Endothelial cell of umbilical vein (primary cell): ENCODE measurements at regions not wholly inside any gene's neighbourhood (a gene's known extent, or its start where the extent isn't known, plus 50 kb on each side); places are given as distances from the start of the nearest gene placed in this dataset.

ENCODE experiments used
- BruUV-seq: library from RNA; stranded (reverse); fragments of 400-500 nt; replicated peaks from 2 replicates; lab custom pipeline; 2021; lab: Mats Ljungman, UMichigan
- CTCF ChIA-PET: fragments of 300-600, 350-600 bp; sonication (Branson Sonifier 250); formaldehyde crosslinking; loops from one replicate; lab custom pipeline; 2021; ENCODE audit warnings: antibody characterized with exemption, inconsistent platforms; lab: Charles Lee
- POLR2A ChIA-PET: fragments of 300-600, 350-600 bp; sonication (Branson Sonifier 250); formaldehyde crosslinking; loops from one replicate; lab custom pipeline; 2021; ENCODE audit warnings: antibody characterized with exemption, inconsistent platforms; lab: Charles Lee
- DNase-seq: peaks from one replicate; pipeline ENCODE4 v3.0.0-alpha.2; 2011; ENCODE audit warnings: low read depth, low spot score
- FAIRE-seq: peaks from 2 replicates; lab custom pipeline; 2011; peaks lifted over from hg19 to GRCh38; lab: Jason Lieb, UNC
- H2AFZ ChIP-seq: 2 replicates; pipeline ENCODE4 v1.6.0; 2012; ENCODE audit warnings: low read depth, low read length, control low read depth, inconsistent platforms
- H3K27ac ChIP-seq: 2 replicates; pipeline ENCODE4 v1.5.1; 2011; ENCODE audit warnings: low read depth, mild to moderate bottlenecking, control low read depth, low read length, moderate library complexity; ENCODE audit not compliant: insufficient read depth
- H3K27me3 ChIP-seq, 2 experiments: 2 replicates each; pipeline versions ENCODE4 v1.6.0 to v1.6.1; 2011; ENCODE audit warnings: low read length in 2 of 2, mixed read lengths in 1 of 2; ENCODE audit not compliant: control insufficient read depth in 2 of 2, insufficient read depth in 2 of 2
- H3K36me3 ChIP-seq, 2 experiments: 2 replicates in 1 of 2; 3 replicates in 1 of 2; pipeline ENCODE4 v1.5.1; 2011; ENCODE audit warnings: low read length in 2 of 2, mild to moderate bottlenecking in 1 of 2, moderate library complexity in 1 of 2; ENCODE audit not compliant: control insufficient read depth in 2 of 2, insufficient read depth in 2 of 2; ENCODE audit errors: extremely low read depth in 1 of 2
- H3K4me1 ChIP-seq: 3 replicates; pipeline ENCODE4 v1.5.1; 2011; ENCODE audit warnings: mild to moderate bottlenecking, low read length; ENCODE audit not compliant: control insufficient read depth, insufficient read depth; ENCODE audit errors: extremely low read depth
- H3K4me2 ChIP-seq: 2 replicates; pipeline ENCODE4 v1.6.1; 2011; ENCODE audit warnings: low read length, control low read depth, mixed read lengths; ENCODE audit not compliant: insufficient read depth
- H3K4me3 ChIP-seq, 3 experiments: fragments of 200-600 bp in 1 of 3; sonication (generic), shearing (Covaris generic) in 1 of 3; replicated peaks in 1 of 3; 2 replicates each; pipeline ENCODE4 v1.5.1; 2011 to 2016; ENCODE audit warnings: control low read depth in 3 of 3, low read length in 3 of 3, mild to moderate bottlenecking in 2 of 3, inconsistent platforms in 1 of 3, low read depth in 1 of 3, moderate library complexity in 1 of 3; ENCODE audit not compliant: insufficient read depth in 1 of 3
- H3K79me2 ChIP-seq: 2 replicates; pipeline ENCODE4 v1.6.0; 2012; ENCODE audit warnings: low read length, inconsistent platforms; ENCODE audit not compliant: control insufficient read depth, insufficient read depth
- H3K9ac ChIP-seq: replicated peaks from 2 replicates; pipeline ENCODE3; 2011; ENCODE audit warnings: low read length, control low read depth; ENCODE audit not compliant: insufficient read depth; ENCODE audit errors: extremely low read depth
- H3K9me1 ChIP-seq: replicated peaks from 3 replicates; pipeline ENCODE4 v1.6.0; 2011; ENCODE audit warnings: mild to moderate bottlenecking, low read length; ENCODE audit not compliant: control insufficient read depth, insufficient read depth; ENCODE audit errors: extremely low read depth
- H3K9me3 ChIP-seq: replicated peaks from 2 replicates; pipeline ENCODE4 v1.5.1; 2012; ENCODE audit warnings: low read length, inconsistent platforms; ENCODE audit not compliant: control insufficient read depth, insufficient read depth
- H4K20me1 ChIP-seq: replicated peaks from 2 replicates; pipeline ENCODE3; 2011; ENCODE audit warnings: mild to moderate bottlenecking, low read length; ENCODE audit not compliant: control insufficient read depth, insufficient read depth; ENCODE audit errors: extremely low read depth
- EZH2 ChIP-seq: IDR thresholded peaks from 2 replicates; pipeline ENCODE4 v1.6.1; 2012; ENCODE audit warnings: borderline replicate concordance, low read depth, mild to moderate bottlenecking, moderate library complexity, low read length, inconsistent platforms; ENCODE audit not compliant: severe bottlenecking
- FOS ChIP-seq: IDR thresholded peaks from 2 replicates; pipeline ENCODE4 v1.6.1; 2011; ENCODE audit warnings: mild to moderate bottlenecking, low read length, moderate library complexity, borderline replicate concordance; ENCODE audit not compliant: insufficient read depth
- GATA2 ChIP-seq: IDR thresholded peaks from 2 replicates; pipeline ENCODE4 v1.7.0; 2011; ENCODE audit warnings: low read depth, mild to moderate bottlenecking, moderate library complexity, mixed read lengths, low read length; ENCODE audit not compliant: insufficient read length, insufficient read depth
- JUN ChIP-seq: IDR thresholded peaks from 2 replicates; pipeline ENCODE4 v1.6.1; 2011; ENCODE audit warnings: borderline replicate concordance, low read depth; ENCODE audit not compliant: insufficient read length, insufficient read depth
- MYC ChIP-seq: IDR thresholded peaks from one replicate; pipeline ENCODE4 v1.6.1; 2011; ENCODE audit warnings: mild to moderate bottlenecking, low read depth, low read length
- POLR2A ChIP-seq: IDR thresholded peaks from 2 replicates; pipeline ENCODE4 v1.6.1; 2012; ENCODE audit warnings: low read depth, mild to moderate bottlenecking, control low read depth, low read length
- POLR2AphosphoS5 ChIP-seq: IDR thresholded peaks from 2 replicates; pipeline ENCODE4 v1.6.1; 2012; ENCODE audit warnings: low read depth, mild to moderate bottlenecking, control low read depth, low read length, moderate library complexity; ENCODE audit not compliant: insufficient read depth
- dilution Hi-C: fragments of 300-500 bp; cut with MboI; formaldehyde crosslinking; loops from one replicate; pipeline ENCODE4 v1.15.0; 2019; ENCODE audit warnings: low sequenced_read_pairs; ENCODE audit not compliant: extremely low pct_ligation_motif_present
- intact Hi-C: fragments of 100-400 bp; cut with micrococcal nuclease; formaldehyde crosslinking; loops from one replicate; pipeline ENCODE4 v1.10.0; 2022
- TF ChIP-seq, protein P1 (sequence below): IDR thresholded peaks from 2 replicates; pipeline ENCODE4 v1.6.1; 2011; ENCODE audit not compliant: insufficient read depth, insufficient read length
- TF ChIP-seq, protein P2 (sequence below), 2 donors: IDR thresholded peaks; 1 replicate in 1 of 2; 2 replicates in 1 of 2; pipeline ENCODE4 v1.5.1; 2011; ENCODE audit warnings: low read length in 2 of 2, mild to moderate bottlenecking in 2 of 2, moderate library complexity in 2 of 2, control low read depth in 1 of 2, inconsistent platforms in 1 of 2, low read depth in 1 of 2; ENCODE audit not compliant: insufficient read depth in 1 of 2; ENCODE audit errors: extremely low read depth in 1 of 2

DNA sequence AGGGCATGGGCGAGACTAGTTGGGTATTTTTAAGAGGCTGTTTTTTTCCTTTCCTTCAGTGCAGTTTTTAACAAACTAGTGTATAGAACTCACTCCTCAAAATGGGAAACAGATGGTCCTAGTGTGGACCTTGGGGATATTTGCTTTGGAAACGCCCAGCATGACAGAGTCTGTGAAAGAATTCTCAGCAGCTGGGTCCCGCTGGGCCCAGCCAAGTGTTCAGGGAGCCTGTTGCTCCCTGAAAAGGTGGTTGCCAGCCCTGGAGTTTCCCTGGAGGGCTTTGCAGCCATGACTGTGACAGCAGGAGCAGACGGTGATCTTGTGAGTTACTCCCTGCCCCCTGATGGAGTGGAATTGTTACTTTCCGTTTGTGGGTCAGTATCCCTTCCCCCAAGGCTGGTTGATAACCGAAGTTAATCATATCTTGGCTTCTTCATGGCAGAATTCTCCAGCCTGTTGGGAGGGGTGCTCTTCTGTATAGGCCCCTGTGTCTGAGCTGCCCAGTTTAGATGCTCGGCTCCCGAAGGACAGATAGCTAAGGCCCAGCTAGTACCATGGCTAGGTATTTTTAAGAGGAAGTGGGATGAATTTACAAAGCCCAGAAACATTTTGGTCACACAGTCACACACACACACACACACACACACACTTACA, 278.6 kb upstream of the HABP2 start:
- Histone ChIP-seq H3K9me3 (no peaks in the 10 kb centered on the region), H3K9me1 (no peaks in the 10 kb centered on the region), H3K4me1 (no peaks in the 10 kb centered on the region), H3K36me3 (no peaks in the 10 kb centered on the region), H3K27me3 (no peaks in the 10 kb centered on the region), H3K27ac (no peak overlapping the region), H4K20me1 (no peaks in the 10 kb centered on the region), H3K4me2 (no peak overlapping the region), H2AFZ (no peak overlapping the region), H3K4me3 (no peak overlapping the region), H3K9ac (no peak overlapping the region), H3K79me2 (no peaks in the 10 kb centered on the region)
- BruUV-seq, result no TSS peak
- intact Hi-C loops (no loop called here), dilution Hi-C loops (no loop called here)
- FAIRE-seq, result no peak
- TF ChIP-seq, protein P1, sequence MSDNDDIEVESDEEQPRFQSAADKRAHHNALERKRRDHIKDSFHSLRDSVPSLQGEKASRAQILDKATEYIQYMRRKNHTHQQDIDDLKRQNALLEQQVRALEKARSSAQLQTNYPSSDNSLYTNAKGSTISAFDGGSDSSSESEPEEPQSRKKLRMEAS, result no peak
- no peak for TF ChIP-seq GATA2
- TF ChIP-seq JUN, result no peak
- TF ChIP-seq, protein P2, sequence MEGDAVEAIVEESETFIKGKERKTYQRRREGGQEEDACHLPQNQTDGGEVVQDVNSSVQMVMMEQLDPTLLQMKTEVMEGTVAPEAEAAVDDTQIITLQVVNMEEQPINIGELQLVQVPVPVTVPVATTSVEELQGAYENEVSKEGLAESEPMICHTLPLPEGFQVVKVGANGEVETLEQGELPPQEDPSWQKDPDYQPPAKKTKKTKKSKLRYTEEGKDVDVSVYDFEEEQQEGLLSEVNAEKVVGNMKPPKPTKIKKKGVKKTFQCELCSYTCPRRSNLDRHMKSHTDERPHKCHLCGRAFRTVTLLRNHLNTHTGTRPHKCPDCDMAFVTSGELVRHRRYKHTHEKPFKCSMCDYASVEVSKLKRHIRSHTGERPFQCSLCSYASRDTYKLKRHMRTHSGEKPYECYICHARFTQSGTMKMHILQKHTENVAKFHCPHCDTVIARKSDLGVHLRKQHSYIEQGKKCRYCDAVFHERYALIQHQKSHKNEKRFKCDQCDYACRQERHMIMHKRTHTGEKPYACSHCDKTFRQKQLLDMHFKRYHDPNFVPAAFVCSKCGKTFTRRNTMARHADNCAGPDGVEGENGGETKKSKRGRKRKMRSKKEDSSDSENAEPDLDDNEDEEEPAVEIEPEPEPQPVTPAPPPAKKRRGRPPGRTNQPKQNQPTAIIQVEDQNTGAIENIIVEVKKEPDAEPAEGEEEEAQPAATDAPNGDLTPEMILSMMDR (IDR thresholded peaks at IDR 0.05; ENCODE audit: extremely low read depth in 1 of 2, insufficient read depth in 1 of 2, low read depth in 1 of 2, low read length in 2 of 2), result no peak
- TF ChIP-seq FOS, result no peak
- TF ChIP-seq POLR2A, result no peak
- TF ChIP-seq MYC, result no peak
- no peak for TF ChIP-seq POLR2AphosphoS5
- no peak for TF ChIP-seq EZH2
- ChIA-PET CTCF (interaction anchor here (1.5 kb wide), 1 partner anchor 111 kb away, joined by 4 read pairs; no protein-coding TSS in a partner anchor), POLR2A (no interaction called here)
- no peak for DNase-seq
